Left forelimb (tissue), 1 donor: ENCODE measurements at regions not wholly inside any gene's neighbourhood (a gene's known extent, or its start where the extent isn't known, plus 50 kb on each side); places are given as distances from the start of the nearest gene placed in this dataset.

ENCODE experiments used
- DNase-seq: peaks from one replicate; pipeline ENCODE4 v3.0.0-alpha.2; 2018; ENCODE audit warnings: low spot score

GRCh38 chr16:73882033-73882432 lies 414.6 kb upstream of the PSMD7 start:
- DNase-seq = no peak

GRCh38 chr16:73879621-73880020 lies 417.0 kb upstream of the PSMD7 start:
- DNase-seq = no peak

DNA sequence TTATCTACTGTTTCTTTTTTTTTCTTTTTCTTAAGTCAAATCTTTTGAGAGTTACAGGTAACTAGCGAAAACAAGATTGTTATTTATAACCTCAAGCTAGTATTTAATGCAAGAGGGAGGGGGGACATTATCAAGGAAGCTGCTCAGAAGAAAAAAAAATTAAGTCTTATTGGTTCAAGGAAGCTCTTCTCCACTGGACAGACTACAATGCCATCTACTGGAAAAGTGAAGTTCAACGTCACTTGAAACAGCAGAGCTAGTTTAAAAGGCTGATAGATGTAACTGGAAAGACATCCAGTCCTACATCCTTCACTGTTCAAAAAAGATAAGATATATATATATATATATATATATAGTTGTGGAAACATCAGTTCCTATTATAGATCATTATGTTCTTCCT lies 418.0 kb upstream of the PSMD7 start:
- DNase-seq = no peak

- no peak for DNase-seq
Measured at GRCh38 chr16:73877150-73877549, 419.5 kb upstream of the PSMD7 start.

GRCh38 chr16:73875996-73876690 lies 420.5 kb upstream of the PSMD7 start:
- DNase-seq = no peak

DNA sequence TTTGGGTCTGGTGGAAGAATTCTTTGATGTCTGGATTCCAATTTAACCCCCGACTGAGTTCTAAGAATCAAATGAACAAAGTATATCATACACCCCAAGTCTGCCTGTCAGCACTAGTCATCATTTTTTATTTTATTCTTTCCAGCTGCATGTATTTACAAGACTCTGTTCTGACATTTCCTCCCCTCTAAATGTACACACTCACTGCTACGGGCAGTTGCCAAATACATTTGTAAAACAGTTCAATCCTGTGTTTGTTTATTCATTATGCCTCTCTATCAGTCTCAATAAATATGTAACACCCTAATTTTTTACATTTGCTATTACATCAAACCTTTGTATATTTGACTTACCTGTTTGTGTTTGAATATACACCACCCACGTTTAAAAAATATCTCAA lies 422.3 kb upstream of the PSMD7 start:
- DNase-seq = no peak

GRCh38 chr16:73873643-73874042 lies 423.0 kb upstream of the PSMD7 start:
- DNase-seq = no peak

DNA sequence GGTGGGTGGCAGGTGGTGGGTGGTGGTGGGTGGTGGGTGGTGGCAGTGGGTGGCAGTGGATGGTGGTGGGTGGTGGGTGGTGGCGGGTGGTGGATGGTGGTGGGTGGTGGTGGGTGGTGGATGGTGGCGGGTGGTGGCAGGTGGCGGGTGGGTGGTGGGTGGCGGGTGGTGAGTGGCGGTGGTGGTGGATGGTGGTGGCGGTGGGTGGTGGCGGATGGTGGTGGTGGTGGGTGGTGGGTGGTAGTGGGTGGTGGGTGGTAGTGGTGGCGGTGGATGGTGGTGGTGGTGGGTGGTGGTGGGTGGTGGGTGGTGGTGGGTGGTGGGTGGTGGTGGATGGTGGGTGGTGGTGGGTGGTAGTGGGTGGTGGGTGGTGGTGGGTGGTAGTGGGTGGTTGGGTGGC lies 423.8 kb upstream of the PSMD7 start:
- no peak for DNase-seq

- DNase-seq = no peak
Measured at GRCh38 chr16:73871088-73871733, 425.4 kb upstream of the PSMD7 start.

DNA sequence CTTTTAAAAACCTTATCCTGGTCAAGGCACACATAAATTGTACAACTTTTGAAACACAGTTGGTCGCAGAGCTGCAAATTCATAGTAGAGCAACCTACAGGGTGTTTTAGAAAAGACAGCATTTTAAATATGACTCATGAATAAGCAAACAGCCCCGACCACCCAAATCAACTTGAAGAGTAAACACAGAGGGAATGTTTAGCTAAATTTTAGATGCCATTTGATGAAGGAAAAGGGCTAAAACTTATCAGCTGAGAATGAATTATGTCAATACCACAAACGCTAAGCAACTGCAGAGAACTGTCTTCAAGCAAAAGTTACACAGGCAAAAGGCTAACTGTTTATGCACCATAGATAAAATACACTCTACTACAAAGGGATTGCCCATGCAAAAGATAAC lies 427.5 kb upstream of the PSMD7 start:
- DNase-seq = no peak

GRCh38 chr16:73864868-73865267 lies 431.7 kb upstream of the PSMD7 start:
- DNase-seq = no peak

- DNase-seq = no peak
Measured at GRCh38 chr16:73858326-73858725, 438.3 kb upstream of the PSMD7 start.

GRCh38 chr16:73853968-73854367 lies 442.6 kb upstream of the PSMD7 start:
- DNase-seq = no peak

DNA sequence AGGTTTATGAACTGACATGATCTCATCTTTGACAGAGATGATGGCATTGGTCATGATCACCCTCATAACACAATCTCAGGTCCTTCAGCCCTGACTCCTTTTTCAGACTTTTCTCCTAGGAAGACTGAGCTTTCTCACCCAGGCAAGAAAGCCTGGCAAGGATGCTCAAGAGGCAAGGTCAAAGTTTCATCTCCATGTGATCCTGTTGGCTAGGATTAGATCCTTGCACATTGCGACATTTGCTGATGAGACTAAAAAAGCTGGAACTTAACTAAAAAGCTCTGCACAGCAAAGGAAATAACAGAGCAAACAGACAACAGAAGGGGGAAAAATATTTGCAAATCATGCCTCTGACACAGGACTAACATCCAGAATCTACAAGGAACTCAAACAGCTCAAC lies 444.1 kb upstream of the PSMD7 start:
- DNase-seq = no peak

GRCh38 chr16:73848993-73849392 lies 447.6 kb upstream of the PSMD7 start:
- DNase-seq = no peak

DNA sequence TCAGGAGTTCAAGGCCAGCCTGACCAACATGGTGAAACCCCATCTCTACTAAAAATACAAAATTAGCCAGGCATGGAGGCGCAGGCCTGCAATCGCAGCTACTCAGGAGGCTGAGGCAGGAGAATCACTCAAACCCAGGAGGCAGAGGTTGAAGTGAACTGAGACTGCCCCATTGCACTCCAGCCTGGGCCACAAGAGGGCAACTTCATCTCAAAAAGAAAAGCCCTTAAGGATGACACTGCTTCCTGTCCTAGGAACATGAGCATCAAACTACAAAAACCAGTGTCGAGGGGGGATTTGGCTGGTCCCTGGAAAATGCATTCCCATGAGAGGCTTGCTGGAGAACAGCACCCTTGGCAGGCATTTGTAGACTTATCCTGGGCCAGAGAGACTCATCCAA lies 449.5 kb upstream of the PSMD7 start:
- no peak for DNase-seq

- DNase-seq = no peak
Measured at GRCh38 chr16:73846356-73846755, 450.3 kb upstream of the PSMD7 start.

DNA sequence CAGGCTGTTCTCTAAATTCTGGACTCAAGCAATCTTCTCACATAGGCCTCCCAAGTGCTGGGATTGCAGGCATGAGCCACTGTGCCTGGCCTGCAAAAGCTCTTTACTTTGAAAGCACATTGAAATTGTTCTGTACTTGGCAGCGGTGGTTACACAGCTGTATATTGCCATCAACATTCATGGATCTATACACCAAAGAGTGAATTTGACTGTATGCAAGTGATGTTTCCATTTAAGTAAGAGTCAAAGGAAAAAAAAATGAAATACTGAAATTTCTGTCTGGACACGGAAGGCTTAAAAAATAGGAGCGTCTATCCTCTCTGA lies 450.6 kb upstream of the PSMD7 start:
- DNase-seq = no peak

DNA sequence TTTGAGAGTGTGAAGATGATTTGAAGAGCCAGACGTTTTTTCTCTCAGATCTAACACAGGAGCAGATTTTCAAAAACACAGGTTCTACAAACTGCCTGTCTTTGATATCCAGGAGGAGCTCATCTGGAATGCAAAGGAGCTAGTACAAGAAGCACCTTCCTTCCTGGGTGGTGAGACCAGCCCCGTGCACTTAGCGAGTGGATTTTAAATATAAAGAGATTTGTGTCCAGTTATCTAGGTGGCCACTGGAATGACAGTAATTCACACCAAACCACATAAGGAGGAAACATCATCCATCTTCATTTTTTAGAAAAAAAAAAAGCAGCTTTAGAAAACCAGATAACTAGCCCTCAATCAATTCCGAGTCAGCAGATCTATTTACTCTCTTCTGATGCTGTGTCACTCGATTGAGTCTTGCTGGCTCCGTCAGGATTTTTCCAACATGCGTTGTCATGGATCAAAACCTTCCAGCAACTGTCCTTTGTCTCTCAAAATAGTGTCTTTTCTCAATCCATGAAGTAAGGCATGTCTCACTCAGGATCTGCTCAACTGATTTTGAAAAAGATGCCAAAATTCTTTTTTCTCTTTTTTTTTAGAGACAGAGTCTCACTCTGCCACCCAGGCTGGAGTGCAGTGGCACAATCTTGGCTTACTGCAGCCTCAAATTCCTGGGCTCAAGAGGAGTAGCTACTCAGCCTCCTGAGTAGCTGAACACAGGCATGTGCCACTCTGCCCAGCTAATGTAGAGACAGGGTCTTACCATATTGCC lies 451.2 kb upstream of the PSMD7 start:
- DNase-seq = no peak

- no peak for DNase-seq
Measured at GRCh38 chr16:73840728-73841127, 455.9 kb upstream of the PSMD7 start.

GRCh38 chr16:73831220-73831619 lies 465.4 kb upstream of the PSMD7 start:
- DNase-seq = no peak

GRCh38 chr16:73823205-73823849 lies 473.3 kb upstream of the PSMD7 start:
- no peak for DNase-seq
